T-helper 9 cell (primary cell): ENCODE measurements at regions not wholly inside any gene's neighbourhood (a gene's known extent, or its start where the extent isn't known, plus 50 kb on each side); places are given as distances from the start of the nearest gene placed in this dataset.
"Not testable (repeated sequence)": the region's sequence is repeated elsewhere in the genome, so short reads cannot be mapped to it uniquely, and the experiment has no call there.

Experiments
- DNase-seq: peaks from one replicate; pipeline ENCODE4 v3.0.0-alpha.2; 2020

- DNase-seq, result no peak
Measured at GRCh38 chr2:212912445-212913103, 238.8 kb downstream of the IKZF2 start.

- DNase-seq, result no peak
Measured at GRCh38 chr2:212911011-212911410, 240.4 kb downstream of the IKZF2 start.

DNA sequence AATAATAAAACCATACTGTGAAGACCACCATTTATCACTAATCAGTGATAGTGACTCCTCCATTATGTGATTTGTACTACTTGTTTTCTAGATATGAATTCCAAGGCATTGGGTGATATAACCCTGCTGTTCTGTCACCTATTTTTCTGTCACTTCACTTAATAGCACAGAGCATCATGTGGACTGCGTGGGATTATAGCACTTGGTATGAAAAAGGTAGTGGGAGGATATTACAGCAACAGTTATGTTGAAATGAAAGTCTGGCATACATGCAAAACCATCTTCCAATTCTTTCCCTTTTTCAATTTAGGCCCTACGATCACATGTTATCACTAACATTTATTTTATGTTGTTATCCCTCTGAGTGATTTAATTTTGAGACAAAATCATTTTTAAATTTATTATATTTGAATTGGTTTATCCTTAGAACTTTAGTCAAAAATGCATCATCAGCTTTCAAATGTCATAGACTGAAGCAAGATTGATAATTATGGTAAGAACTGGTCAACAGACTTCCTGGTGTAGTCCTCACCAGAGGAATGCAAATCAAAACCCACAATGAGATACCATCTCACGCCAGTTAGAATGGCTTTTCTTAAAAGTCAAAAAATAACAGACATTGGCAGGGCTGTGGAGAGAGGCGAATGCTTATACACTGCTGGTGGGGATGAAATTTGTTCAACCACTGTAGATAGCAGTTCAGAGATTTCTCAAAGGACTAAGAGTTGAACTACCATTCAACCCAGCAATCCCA, 242.6 kb downstream of the IKZF2 start:
- no peak for DNase-seq

- no peak for DNase-seq
Measured at GRCh38 chr2:212908031-212908430, 243.4 kb downstream of the IKZF2 start.

- DNase-seq, result no peak
Measured at GRCh38 chr2:212906620-212907019, 244.8 kb downstream of the IKZF2 start.

DNA sequence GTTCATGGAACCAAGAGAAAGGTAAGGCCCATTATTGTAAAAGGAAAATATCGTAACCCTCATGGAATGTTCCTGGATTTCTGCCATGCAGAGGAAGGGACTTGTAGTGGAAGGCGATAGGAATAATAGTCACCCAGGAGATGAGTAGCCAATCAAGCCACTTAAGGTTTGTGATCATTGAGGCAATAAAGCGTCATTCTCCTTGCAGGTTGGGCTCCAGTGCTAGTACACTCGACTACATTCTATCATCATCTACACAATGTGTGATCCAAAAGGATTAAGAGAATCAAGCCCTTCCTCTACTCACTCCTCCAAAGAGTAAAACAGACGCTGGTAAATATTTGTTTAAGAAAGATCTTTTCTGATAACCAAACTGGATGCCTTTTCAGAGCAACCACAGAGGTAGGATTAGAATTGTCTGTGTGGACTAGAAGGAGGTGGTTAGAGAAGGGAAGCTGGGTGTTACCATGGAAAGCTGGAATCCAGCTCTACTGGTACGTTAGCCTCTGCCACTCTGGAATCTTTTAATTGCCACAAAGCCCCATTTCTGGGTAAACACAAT, 245.7 kb downstream of the IKZF2 start:
- DNase-seq, result no peak

DNA sequence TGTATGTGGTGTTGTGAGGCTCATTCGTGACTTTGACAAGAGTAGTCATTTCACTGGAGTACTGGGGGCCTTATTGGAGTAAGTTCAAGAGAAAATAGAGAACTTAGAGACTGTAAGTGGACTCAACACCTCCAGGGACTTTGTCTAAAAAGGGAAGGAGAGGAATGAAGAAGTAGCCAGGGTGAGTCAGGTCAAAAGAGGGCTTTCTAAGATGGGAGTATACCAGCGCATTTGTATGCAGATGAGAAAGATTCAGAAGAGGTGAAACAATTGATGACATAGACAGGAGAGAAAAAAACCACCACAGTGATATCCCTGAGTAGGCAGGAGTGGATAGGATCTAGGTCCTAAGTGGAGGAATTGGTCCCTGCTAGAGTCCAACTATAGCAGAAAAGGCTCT, 246.8 kb downstream of the IKZF2 start:
- DNase-seq, result no peak

GRCh38 chr2:212903413-212903812, 248.0 kb downstream of the IKZF2 start:
- DNase-seq, result no peak

- no peak for DNase-seq
Measured at GRCh38 chr2:212902421-212902820, 249.0 kb downstream of the IKZF2 start.

DNA sequence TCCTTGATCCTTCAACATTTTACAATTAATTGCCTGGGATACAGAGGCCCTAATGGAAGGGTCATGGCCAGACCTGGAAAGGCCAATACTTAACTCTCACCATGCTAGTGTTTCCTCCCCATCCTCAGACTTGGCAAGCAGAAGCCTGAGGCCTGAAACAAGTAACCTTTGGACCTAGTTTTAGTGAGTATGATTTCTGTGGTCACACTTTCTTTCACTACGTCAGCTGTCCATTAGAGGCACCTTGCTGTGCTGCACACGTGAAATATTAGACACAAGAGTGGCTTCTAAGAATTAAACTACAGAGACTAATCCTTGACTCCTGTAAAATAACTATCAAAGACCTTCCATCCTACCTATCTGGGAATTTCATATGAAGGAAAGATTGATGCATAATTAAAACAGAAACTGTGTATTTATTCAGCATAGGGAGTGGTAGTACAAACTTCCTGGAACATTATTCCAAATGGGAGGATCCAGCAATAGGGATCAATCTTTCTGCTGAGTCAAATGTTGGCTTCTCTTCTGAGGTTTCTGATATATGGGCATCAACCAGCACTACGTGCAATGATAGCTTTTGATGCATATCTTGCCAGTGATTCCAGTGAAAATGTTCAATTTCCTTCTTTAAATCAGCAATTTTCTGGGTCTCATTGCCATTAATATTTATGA, 249.7 kb downstream of the IKZF2 start:
- DNase-seq, result no peak

DNA sequence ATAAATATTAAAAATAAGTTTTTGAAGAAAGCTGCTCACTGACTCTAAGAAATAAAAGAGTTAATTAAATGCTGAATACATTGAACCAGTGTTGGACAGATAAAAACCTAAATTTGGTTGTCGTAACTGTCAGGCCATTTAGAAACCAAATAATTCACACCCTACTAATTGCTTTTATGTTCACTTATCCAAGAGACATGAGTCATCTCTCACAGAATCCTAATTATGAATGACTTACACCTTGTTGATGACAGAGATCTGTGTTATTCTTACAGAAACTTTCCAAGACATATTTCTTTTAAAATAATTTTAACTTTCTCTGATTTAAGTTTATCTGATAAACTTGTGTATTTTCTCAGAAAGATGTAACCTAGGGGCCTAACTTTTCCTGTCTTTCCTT, 250.7 kb downstream of the IKZF2 start:
- DNase-seq, result no peak

DNA sequence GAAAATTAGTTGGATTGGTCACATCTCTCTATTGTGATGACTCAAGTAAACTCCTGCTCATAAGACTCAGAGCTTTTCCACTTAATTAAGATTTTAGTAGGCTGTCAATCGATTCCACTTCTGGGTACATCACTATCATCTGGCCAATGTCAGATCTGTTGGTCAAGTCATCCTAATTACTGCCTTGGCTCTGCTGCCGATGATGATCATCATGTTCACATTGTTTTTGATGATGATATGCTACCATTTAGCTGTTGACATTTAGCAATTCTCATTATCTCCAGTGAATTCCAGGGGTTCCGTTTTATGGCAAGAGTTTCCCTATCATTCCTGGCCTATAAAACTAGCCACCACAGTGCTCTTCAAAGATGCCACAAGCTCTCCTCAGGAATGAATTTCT, 253.4 kb downstream of the IKZF2 start:
- DNase-seq, result no peak

DNA sequence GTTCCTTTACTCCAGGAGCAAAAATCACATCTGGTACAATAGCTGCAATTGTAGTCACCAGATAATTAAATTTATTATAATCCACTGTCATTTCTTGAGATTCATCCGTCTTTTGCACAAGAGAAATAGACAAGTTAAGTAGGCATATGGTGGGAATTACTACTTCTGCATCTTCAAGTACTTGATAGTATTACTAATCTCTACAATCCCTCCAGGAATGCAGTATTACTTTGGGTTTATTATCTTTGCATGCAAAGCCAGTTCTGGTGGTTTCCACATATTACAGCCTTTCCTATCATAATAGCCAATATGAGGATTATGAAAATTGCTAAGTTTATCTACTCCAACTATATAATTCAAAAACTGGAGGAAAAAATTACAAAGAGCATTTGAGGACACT, 254.1 kb downstream of the IKZF2 start:
- DNase-seq, result no peak

- no peak for DNase-seq
Measured at GRCh38 chr2:212894026-212894425, 257.4 kb downstream of the IKZF2 start.

DNA sequence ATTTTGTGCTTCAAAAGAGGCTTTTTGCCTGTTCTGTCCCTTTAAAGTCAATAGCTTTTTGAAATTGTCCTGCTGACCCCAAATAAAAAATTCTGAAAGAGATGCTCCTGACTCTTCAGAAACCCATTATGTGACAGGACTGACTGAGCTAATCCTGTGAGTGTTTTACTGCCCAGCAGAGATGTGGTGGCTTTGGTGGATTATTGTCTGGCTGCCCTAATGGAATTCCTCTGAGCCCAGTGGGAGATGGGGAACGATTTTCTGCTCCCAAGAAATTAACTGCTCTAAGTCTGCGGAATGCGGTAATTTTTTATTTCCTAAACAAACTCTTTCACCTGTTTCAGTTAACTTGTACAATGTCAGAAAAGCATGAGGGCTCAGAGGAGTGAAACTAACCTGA, 258.2 kb downstream of the IKZF2 start:
- no peak for DNase-seq

DNA sequence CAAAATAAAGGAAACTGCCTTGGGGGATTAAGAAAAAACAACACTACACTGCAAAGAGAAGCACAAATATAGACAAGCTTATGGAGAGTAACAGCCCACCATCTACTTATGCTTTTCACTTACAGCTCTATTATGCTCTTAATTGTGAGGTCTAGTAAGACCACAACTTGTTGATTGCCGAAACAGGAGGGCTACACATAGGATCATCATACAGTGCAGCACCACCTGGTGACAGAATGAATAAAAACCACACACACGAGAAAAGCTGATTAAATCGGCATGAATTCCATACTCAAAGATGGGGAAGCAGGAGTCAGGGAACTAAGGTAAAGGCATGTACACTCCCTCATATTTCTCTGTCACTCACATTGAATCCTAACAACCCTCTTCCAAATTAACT, 259.2 kb downstream of the IKZF2 start:
- no peak for DNase-seq

GRCh38 chr2:212891580-212891979, 259.8 kb downstream of the IKZF2 start:
- DNase-seq, result no peak

DNA sequence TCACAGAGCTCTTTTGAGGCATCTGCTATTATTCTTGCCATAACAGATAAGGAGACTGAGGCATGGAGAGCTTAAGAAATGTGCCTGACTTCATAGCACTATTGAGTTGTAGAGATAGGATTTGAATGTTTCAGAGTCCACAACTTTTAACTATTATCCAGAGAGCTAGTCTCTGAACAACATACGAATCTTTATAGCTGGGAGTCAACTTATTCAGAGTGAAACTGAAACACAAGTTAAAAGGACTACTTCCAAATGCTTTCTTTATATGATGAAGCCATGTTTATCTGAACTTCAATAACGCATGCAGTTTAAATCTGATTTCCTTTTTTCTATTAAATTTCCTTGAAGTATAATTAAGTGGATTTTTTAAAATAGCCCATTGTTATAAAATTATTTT, 268.8 kb downstream of the IKZF2 start:
- DNase-seq, result no peak

DNA sequence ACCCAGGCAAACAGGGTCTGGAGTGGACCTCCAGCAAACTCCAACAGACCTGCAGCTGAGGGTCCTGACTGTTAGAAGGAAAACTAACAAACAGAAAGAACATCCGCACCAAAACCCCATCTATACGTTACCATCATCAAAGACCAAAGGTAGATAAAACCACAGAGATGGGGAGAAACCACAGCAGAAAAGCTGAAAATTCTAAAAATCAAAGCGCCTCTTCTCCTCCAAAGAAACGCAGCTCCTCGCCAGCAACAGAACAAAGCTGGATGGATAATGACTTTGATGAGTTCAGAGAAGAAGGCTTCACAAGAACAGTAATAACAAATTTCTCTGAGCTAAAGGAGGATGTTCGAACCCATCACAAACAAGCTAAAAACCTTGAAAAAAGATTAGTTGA, 274.9 kb downstream of the IKZF2 start:
- not testable (repeated sequence) for DNase-seq

DNA sequence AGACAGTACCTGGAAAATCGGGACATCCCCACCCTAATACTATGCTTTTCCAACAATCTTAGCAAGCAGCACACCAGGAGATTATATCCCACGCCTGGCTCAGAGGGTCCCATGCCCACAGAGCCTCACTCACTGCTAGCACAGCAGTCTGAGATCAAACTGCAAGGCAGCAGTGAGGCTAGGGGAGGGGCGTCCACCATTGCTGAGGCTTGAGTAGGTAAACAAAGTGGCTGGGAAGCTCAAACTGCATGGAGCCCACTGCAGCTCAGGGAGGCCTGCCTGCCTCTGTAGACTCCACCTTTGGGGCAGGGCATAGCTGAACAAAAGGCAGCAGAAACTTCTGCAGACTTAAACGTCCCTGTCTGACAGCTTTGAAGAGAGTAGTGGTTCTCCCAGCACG, 275.5 kb downstream of the IKZF2 start:
- not testable (repeated sequence) for DNase-seq

- no peak for DNase-seq
Measured at GRCh38 chr2:212873256-212873655, 278.2 kb downstream of the IKZF2 start.

DNA sequence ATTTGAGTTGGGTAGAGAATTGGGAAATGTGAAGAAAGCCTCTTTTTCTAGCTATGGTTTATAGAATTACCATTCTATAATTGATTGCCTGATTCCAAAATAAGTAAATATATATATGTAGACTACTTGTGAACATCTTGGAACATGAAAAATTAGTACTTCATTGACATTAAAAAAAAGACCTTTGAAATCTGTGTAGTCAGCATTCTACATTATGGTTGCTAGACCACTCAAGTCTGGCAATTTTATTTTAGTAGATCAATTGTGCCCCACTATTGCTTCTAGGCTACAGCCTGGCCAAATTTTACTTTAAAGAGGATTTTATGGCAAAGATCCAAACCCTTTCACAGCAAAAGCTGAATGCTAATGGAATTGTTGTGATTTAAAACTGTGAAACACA, 279.8 kb downstream of the IKZF2 start:
- DNase-seq, result no peak

- no peak for DNase-seq
Measured at GRCh38 chr2:212864186-212864585, 287.2 kb downstream of the IKZF2 start.

DNA sequence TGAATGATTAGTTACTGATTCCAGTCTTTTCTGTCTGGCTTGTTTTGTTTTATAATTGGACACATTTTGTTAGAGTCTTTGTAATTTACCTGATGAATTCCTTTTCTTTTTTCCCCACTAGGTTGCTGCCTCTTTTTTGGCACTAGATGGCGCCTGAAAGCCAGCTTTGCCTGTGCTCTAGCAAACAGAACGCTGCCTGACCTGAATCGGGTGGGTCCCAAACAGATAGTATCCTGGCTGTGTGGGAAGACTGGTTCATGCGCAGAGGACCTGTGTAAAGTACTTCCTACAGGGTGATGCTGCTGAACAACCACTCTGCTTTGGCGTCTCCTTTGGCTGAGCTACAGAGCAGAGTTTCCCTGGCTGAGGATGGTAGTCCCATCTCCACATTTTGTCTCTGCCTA, 288.2 kb downstream of the IKZF2 start:
- DNase-seq, result no peak
